ENCODE measurements at regions not wholly inside any gene's neighbourhood (a gene's known extent, or its start where the extent isn't known, plus 50 kb on each side); places are given as distances from the start of the nearest gene placed in this dataset.
"Not testable (repeated sequence)": the region's sequence is repeated elsewhere in the genome, so short reads cannot be mapped to it uniquely, and the experiment has no call there.

DNA sequence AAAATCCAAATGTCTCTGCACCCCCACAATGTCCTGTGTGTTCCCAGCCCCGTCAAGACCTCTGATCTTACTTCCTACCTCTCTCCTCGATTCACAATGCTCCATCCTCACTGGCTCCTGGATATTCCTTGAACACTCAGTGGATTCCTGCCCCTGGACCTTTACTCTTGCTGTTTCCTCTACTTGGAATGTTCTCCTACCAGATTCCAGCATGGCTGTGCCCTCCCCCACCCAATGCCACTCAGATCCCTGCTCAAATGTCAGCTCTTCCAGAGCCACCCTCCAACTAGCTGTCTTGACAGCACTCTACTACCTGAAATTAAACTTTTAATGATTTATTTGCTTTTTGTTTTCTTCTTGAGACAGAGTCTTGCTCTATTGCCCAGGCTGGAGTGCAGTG lies 107.4 kb downstream of the KLF5 start:
- TF ChIP-seq, protein P1, sequence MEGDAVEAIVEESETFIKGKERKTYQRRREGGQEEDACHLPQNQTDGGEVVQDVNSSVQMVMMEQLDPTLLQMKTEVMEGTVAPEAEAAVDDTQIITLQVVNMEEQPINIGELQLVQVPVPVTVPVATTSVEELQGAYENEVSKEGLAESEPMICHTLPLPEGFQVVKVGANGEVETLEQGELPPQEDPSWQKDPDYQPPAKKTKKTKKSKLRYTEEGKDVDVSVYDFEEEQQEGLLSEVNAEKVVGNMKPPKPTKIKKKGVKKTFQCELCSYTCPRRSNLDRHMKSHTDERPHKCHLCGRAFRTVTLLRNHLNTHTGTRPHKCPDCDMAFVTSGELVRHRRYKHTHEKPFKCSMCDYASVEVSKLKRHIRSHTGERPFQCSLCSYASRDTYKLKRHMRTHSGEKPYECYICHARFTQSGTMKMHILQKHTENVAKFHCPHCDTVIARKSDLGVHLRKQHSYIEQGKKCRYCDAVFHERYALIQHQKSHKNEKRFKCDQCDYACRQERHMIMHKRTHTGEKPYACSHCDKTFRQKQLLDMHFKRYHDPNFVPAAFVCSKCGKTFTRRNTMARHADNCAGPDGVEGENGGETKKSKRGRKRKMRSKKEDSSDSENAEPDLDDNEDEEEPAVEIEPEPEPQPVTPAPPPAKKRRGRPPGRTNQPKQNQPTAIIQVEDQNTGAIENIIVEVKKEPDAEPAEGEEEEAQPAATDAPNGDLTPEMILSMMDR (conservative IDR thresholded peaks at IDR 0.05) = no peak
- Mint-ChIP-seq H3K27ac (peak overlapping the region; percentile 98), H3K9me3 (peaks cover 15% of the 10 kb centered on the region), H3K27me3 (no peaks in the 10 kb centered on the region), H3K36me3 (no peaks in the 10 kb centered on the region), H3K4me1 (ENCODE audit: unreplicated experiment) (peaks cover 32% of the 10 kb centered on the region), H3K4me3 (no peak overlapping the region)
- no peak for DNase-seq (ENCODE audit: extremely low spot score, unreplicated experiment)

DNA sequence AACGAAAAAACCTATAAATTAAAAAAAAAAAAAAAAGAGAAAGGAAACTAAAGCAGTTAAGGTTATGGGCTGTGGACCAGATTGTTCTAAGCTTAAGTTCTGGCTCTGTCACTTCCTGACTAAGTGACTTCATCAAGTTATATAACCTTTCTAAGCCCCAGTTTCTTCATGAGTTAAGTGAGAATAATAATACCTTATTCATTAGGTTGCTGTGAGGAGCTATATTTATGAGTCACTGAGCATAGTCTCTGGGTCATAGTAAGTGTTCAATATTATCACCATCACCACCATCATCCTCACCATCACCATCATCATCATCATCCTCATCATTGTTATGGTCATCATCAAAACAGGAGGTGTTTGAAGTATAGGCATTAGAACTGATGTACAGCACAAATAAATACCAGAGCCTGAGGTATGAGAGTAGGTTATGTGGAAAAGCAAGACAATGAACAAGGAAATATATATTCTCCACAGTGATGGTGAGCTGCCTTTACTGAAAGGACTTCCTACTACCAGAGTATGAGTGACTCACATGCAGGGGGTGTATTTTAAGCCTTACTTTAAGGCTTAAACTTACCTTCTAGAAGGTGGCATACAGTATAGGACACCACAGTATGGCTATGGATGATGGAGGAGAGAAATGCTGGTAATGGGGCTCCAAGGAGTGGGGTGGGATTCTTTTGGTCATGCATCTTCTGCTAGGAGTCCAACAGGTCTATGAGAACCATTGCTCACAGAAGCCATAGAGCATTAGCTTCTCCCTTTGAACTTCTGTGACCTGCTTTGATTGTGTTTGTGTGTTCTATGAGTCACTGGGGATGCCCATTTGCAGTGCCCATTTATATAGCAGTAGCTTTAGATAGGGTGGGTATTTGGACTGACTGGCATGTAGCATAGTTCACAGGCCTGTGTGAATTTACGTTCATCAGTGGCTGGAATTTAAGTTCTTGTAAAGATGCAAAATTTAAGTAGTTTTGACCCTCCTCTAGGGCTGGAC lies 104.4 kb downstream of the KLF5 start:
- Mint-ChIP-seq H3K4me3 (no peak overlapping the region), H3K36me3 (no peaks in the 10 kb centered on the region)
- TF ChIP-seq, protein P1 (conservative IDR thresholded peaks at IDR 0.05) = no peak

GRCh38 chr13:73160371-73161031 lies 101.7 kb downstream of the KLF5 start:
- H3K36me3 Mint-ChIP-seq; H3K27ac Mint-ChIP-seq; H3K27me3 Mint-ChIP-seq; H3K4me3 Mint-ChIP-seq; DNase-seq (ENCODE audit: extremely low spot score, unreplicated experiment); H3K4me1 Mint-ChIP-seq (ENCODE audit: unreplicated experiment): not testable (repeated sequence)
- peaks cover 22% of the 10 kb centered on the region for H3K9me3 Mint-ChIP-seq

More for the DNA sequence above, 104.4 kb downstream of the KLF5 start:
- no peak for DNase-seq (ENCODE audit: extremely low spot score, unreplicated experiment)
- peaks cover 10% of the 10 kb centered on the region for H3K4me1 Mint-ChIP-seq (ENCODE audit: unreplicated experiment)
- H3K27ac Mint-ChIP-seq = peak overlapping the region; percentile 52
- H3K9me3 Mint-ChIP-seq = peaks cover 32% of the 10 kb centered on the region
- no peaks in the 10 kb centered on the region for H3K27me3 Mint-ChIP-seq

DNA sequence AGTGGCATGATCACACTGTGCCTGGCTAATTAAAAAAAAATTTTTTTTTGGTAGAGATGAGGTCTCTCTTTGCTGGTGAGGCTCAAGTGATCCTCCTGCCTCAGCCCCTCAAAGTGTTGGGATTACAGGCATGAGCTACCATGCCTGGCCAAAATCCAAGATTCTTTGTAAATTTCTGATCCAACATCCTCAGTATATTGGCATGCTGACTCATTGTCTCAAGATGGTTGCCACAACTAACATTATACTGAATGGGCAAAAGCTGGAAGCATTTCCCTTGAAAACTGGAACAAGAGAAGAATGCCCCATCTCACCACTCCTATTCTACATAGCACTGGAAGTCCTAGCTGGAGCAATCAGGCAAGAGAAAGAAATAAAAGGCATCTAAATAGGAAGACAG lies 100.0 kb downstream of the KLF5 start:
- Mint-ChIP-seq H3K4me1 (ENCODE audit: unreplicated experiment) (no peaks in the 10 kb centered on the region), H3K9me3 (peaks cover 18% of the 10 kb centered on the region), H3K27me3 (no peaks in the 10 kb centered on the region), H3K36me3 (no peaks in the 10 kb centered on the region), H3K4me3 (no peak overlapping the region), H3K27ac (no peak overlapping the region)
- TF ChIP-seq, protein P1 (conservative IDR thresholded peaks at IDR 0.05) = no peak
- DNase-seq (ENCODE audit: extremely low spot score, unreplicated experiment) = no peak

GRCh38 chr13:73157031-73157430 lies 98.2 kb downstream of the KLF5 start:
- no peaks in the 10 kb centered on the region for H3K4me1 Mint-ChIP-seq (ENCODE audit: unreplicated experiment)
- peaks cover 26% of the 10 kb centered on the region for H3K9me3 Mint-ChIP-seq
- H3K36me3 Mint-ChIP-seq = no peaks in the 10 kb centered on the region
- no peak overlapping the region for H3K27ac Mint-ChIP-seq
- DNase-seq (ENCODE audit: extremely low spot score, unreplicated experiment) = no peak
- no peaks in the 10 kb centered on the region for H3K27me3 Mint-ChIP-seq
- TF ChIP-seq, protein P1 (conservative IDR thresholded peaks at IDR 0.05) = no peak
- H3K4me3 Mint-ChIP-seq = no peak overlapping the region

DNA sequence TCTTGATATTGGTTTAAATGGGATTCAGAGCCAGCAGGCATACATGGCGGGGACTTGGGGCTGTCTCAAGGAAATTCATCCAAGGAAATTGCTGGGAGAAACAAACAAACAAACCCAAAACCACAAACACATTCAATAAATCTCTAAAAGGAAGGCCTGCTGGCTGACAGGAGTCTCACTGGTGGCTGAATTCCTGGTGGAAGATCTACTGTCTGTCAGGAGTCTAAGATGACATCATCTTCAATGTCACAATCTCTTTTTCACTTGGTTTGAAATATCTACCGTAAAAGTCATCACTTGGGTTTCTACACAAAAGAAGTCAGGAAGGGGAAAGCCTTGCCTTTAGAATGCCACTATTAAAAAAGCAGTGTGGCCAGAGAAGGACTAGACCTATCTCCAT lies 87.9 kb downstream of the KLF5 start:
- H3K27ac Mint-ChIP-seq = peak overlapping the region; percentile 65
- H3K27me3 Mint-ChIP-seq = no peaks in the 10 kb centered on the region
- no peaks in the 10 kb centered on the region for H3K36me3 Mint-ChIP-seq
- no peak overlapping the region for H3K4me3 Mint-ChIP-seq
- peaks cover 14% of the 10 kb centered on the region for H3K9me3 Mint-ChIP-seq
- TF ChIP-seq, protein P1 (conservative IDR thresholded peaks at IDR 0.05) = no peak
- no peak for DNase-seq (ENCODE audit: extremely low spot score, unreplicated experiment)
- H3K4me1 Mint-ChIP-seq (ENCODE audit: unreplicated experiment) = peaks cover 12% of the 10 kb centered on the region

Measured in type B pancreatic cell (in vitro differentiated cells).